ENCODE measurements at regions not wholly inside any gene's neighbourhood (a gene's known extent, or its start where the extent isn't known, plus 50 kb on each side); places are given as distances from the start of the nearest gene placed in this dataset.

DNA sequence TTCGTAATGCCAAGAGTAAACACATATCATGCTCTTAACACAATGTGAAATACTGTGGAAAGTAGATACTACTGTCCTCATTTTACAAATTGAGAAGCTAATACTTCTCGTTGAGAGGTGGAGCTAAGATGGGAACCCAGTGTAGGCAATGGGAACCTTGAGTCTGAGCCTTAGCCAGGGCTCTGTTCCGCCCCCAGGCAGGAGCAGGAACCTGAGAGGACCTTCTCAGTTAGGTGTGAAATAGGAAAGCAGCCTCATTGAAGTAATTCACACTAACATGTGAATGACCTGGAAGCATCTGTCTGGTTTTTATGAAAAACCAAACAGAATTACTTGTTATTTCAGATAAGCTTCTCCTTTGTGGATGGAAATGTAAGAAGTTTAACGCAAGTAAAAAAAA, 62.6 kb upstream of the RBFOX1 start:
- no peak for TF ChIP-seq GATA2 (IDR thresholded peaks at IDR 0.05; ENCODE audit: insufficient read depth, insufficient read length, low read depth, low read length)
- TF ChIP-seq, protein P1, sequence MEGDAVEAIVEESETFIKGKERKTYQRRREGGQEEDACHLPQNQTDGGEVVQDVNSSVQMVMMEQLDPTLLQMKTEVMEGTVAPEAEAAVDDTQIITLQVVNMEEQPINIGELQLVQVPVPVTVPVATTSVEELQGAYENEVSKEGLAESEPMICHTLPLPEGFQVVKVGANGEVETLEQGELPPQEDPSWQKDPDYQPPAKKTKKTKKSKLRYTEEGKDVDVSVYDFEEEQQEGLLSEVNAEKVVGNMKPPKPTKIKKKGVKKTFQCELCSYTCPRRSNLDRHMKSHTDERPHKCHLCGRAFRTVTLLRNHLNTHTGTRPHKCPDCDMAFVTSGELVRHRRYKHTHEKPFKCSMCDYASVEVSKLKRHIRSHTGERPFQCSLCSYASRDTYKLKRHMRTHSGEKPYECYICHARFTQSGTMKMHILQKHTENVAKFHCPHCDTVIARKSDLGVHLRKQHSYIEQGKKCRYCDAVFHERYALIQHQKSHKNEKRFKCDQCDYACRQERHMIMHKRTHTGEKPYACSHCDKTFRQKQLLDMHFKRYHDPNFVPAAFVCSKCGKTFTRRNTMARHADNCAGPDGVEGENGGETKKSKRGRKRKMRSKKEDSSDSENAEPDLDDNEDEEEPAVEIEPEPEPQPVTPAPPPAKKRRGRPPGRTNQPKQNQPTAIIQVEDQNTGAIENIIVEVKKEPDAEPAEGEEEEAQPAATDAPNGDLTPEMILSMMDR (IDR thresholded peaks at IDR 0.05; ENCODE audit: extremely low read depth in 1 of 2, insufficient read depth in 1 of 2, low read depth in 1 of 2, low read length in 2 of 2) = no peak
- TF ChIP-seq, protein P2, sequence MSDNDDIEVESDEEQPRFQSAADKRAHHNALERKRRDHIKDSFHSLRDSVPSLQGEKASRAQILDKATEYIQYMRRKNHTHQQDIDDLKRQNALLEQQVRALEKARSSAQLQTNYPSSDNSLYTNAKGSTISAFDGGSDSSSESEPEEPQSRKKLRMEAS (IDR thresholded peaks at IDR 0.05; ENCODE audit: insufficient read depth, insufficient read length) = no peak
